Cardiac fibroblast (primary cell): ENCODE measurements at regions not wholly inside any gene's neighbourhood (a gene's known extent, or its start where the extent isn't known, plus 50 kb on each side); places are given as distances from the start of the nearest gene placed in this dataset.
"Not testable (repeated sequence)": the region's sequence is repeated elsewhere in the genome, so short reads cannot be mapped to it uniquely, and the experiment has no call there.

Experiments
- DNase-seq, 2 donors: peaks; one replicate each; pipeline versions ENCODE4 v3.0.0 to v3.0.0-alpha.2; 2010; ENCODE audit warnings: low read depth in 2 of 2
- H3K4me3 ChIP-seq, 2 donors: replicated peaks in 1 of 2; 1 replicate in 1 of 2; 2 replicates in 1 of 2; pipeline ENCODE4 v1.5.1; 2011; ENCODE audit warnings: low read depth in 2 of 2, low read length in 2 of 2, mild to moderate bottlenecking in 2 of 2, moderate library complexity in 1 of 2
- CTCF ChIP-seq: IDR thresholded peaks from one replicate; pipeline ENCODE4 v1.5.1; 2011; ENCODE audit warnings: low read depth, mild to moderate bottlenecking, low read length, inconsistent platforms

- TF ChIP-seq CTCF = no peak
- H3K4me3 ChIP-seq = no peak overlapping the region
- DNase-seq = peak in 1 of 2 donors; percentile 19
Measured at GRCh38 chr6:120392941-120393340, 941.3 kb downstream of the TBC1D32 start.

DNA sequence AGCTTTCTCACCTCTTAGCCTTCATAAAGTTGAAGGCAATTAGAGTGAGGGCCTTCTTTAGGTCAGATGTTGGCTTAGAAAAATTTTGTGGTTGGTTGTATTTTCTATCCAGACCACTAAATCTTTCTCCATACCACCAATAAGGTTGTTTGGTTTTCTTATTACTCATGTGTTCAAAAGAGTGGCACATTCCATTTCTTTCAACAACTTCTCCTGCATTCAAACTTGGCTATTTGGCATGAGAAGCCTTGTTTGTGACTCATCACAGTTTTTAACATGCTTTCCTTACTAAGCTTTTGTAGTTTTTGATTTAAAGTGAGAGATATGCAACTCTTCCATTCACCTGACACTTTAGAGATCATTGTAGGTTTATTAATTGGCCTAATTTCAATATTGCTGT, 949.6 kb downstream of the TBC1D32 start:
- H3K4me3 ChIP-seq = no peak overlapping the region
- TF ChIP-seq CTCF = no peak
- peak; percentile 15 to 32 for DNase-seq

DNA sequence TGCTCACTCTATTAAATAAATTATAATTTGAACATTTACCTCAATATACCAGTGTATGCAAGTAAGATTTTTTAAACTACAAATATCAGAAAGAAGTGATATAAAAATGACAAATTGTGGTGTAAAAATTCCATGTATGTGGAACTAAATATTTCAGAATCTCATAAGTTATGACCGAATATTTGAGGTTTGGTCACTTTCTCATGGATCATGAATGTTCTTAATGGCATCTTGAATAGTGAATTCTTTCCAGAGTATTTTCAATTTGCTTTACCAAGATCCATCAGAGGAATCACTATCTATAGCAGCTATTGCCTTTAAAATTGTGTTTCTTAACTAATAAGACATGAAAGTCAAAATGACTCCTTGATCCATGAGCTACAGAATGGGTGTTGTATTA, 950.6 kb downstream of the TBC1D32 start:
- DNase-seq = no peak
- no peak overlapping the region for H3K4me3 ChIP-seq
- no peak for TF ChIP-seq CTCF

DNA sequence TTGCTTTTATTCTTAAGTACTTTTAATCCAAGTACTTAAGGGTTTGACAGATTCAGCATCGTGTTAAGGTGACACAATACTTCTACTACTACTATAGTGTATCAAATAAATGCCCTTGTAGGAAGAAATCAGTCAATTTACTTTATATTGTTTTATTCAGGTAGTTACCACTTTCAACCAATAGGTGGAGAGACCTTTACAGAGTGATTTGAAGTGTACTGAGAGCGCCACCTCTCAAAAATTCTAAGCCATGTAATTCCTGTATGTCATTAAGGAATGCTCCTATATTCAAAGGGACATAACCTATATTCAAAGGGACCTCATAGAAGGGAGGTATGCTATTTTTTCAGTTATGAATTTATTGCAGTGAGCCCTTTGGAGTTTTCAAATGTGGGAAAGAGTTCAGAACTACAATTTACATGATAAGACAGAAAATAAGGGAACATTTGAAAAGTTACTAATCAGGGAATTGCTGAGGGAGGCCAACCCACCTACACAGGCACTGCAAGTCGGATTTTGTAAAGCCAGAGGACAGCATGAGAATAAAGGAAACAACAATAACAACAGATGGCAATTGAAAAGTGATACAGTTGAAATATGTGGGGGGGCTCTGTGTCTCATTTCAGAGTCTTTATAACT, 955.6 kb downstream of the TBC1D32 start:
- peak; percentile 62 to 73 for DNase-seq
- no peak overlapping the region for H3K4me3 ChIP-seq
- TF ChIP-seq CTCF = peak; percentile 60

DNA sequence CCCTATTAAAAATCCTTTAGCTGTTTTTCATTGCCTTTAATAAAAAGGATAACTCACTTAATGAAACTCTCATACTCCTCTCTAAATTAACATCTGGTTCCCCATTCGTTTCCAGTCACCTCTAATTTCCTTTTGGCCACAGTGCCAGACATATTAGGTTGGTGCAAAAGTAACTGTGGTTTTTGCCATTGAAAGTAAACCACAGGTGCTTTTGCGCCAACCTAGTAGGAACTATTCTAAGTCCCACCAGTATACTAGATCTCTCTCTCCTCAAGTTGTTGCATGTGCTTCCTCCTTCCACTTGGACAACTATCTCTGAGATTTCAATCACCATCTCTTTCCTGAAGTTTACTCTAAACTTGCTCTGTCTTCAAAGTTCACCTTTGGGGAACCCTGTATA, 961.1 kb downstream of the TBC1D32 start:
- H3K4me3 ChIP-seq = no peak overlapping the region
- DNase-seq = no peak
- TF ChIP-seq CTCF = no peak

DNA sequence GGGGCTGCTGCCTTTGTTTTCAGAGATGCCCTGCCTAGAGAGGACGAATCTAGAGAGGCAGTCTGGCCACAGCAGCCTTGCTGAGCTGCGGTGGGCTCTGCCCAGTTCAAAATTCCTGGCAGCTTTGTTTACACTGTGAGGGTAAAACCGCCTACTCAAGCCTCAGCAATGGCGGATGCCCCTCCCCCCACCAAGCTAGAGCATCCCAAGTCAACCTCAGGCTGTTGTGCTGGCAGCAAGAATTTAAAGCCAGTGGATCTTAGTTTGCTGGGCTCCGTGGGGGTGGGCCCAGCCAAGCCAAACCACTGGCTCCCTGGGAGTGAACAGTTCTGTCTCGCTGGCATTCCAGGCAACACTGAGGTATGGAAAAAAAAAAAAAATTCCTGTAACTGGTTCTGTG, 970.9 kb downstream of the TBC1D32 start:
- no peak for TF ChIP-seq CTCF
- H3K4me3 ChIP-seq = no peak overlapping the region
- DNase-seq = no peak

GRCh38 chr6:120358535-120358934, 975.7 kb downstream of the TBC1D32 start:
- DNase-seq, H3K4me3 ChIP-seq: not testable (repeated sequence)
